GM19239 (cell line): ENCODE measurements at regions not wholly inside any gene's neighbourhood (a gene's known extent, or its start where the extent isn't known, plus 50 kb on each side); places are given as distances from the start of the nearest gene placed in this dataset.

Experiments
- DNase-seq: peaks from one replicate; pipeline ENCODE4 v3.0.0; 2011; ENCODE audit warnings: low spot score; ENCODE audit not compliant: insufficient read length
- FAIRE-seq: peaks from 2 replicates; lab custom pipeline; 2011; peaks lifted over from hg19 to GRCh38; lab: Jason Lieb, UNC

GRCh38 chr2:18719978-18720775 is 130.8 kb upstream of the NT5C1B start:
- FAIRE-seq = no peak

GRCh38 chr2:18708203-18708715 is 118.9 kb upstream of the NT5C1B start:
- no peak for FAIRE-seq
- no peak for DNase-seq

More at GRCh38 chr2:18719978-18720775, 130.8 kb upstream of the NT5C1B start:
- no peak for DNase-seq

- DNase-seq (no peak), FAIRE-seq (no peak)
These were observed 116.6 kb upstream of the NT5C1B start for GRCh38 chr2:18706001-18706400.

- no peak for FAIRE-seq
- DNase-seq = no peak
These were observed 114.9 kb upstream of the NT5C1B start for GRCh38 chr2:18704276-18704675.

GRCh38 chr2:18703555-18703954 is 114.2 kb upstream of the NT5C1B start:
- DNase-seq = no peak
- FAIRE-seq = no peak

- FAIRE-seq = no peak
- no peak for DNase-seq
These were observed 112.6 kb upstream of the NT5C1B start for GRCh38 chr2:18701981-18702380.

- FAIRE-seq (no peak), DNase-seq (no peak)
These were observed 112.2 kb upstream of the NT5C1B start for GRCh38 chr2:18701546-18701945.

- FAIRE-seq = no peak
These were observed 101.0 kb upstream of the NT5C1B start for GRCh38 chr2:18690342-18690741.

GRCh38 chr2:18684206-18685038 is 95.1 kb upstream of the NT5C1B start:
- DNase-seq (no peak), FAIRE-seq (no peak)

More at GRCh38 chr2:18690342-18690741, 101.0 kb upstream of the NT5C1B start:
- no peak for DNase-seq

GRCh38 chr2:18682681-18683080 is 93.3 kb upstream of the NT5C1B start:
- no peak for DNase-seq
- no peak for FAIRE-seq

GRCh38 chr2:18677280-18677679 is 87.9 kb upstream of the NT5C1B start:
- FAIRE-seq (no peak), DNase-seq (no peak)

GRCh38 chr2:18674309-18674708 is 84.9 kb upstream of the NT5C1B start:
- no peak for FAIRE-seq

GRCh38 chr2:18671363-18671762 is 82.0 kb upstream of the NT5C1B start:
- DNase-seq (no peak), FAIRE-seq (no peak)

More at GRCh38 chr2:18674309-18674708, 84.9 kb upstream of the NT5C1B start:
- DNase-seq = no peak

- DNase-seq = no peak
These were observed 78.9 kb upstream of the NT5C1B start for GRCh38 chr2:18668221-18668620.

GRCh38 chr2:18664421-18664820 is 75.1 kb upstream of the NT5C1B start:
- FAIRE-seq (no peak), DNase-seq (no peak)

More at GRCh38 chr2:18668221-18668620, 78.9 kb upstream of the NT5C1B start:
- no peak for FAIRE-seq

- no peak for FAIRE-seq
These were observed 74.5 kb upstream of the NT5C1B start for GRCh38 chr2:18663861-18664260.

GRCh38 chr2:18662689-18663088 is 73.3 kb upstream of the NT5C1B start:
- DNase-seq (no peak), FAIRE-seq (no peak)

More at GRCh38 chr2:18663861-18664260, 74.5 kb upstream of the NT5C1B start:
- DNase-seq = no peak

- DNase-seq (no peak), FAIRE-seq (no peak)
These were observed 70.5 kb upstream of the NT5C1B start for GRCh38 chr2:18659915-18660314.

- FAIRE-seq (no peak), DNase-seq (no peak)
These were observed 66.7 kb upstream of the NT5C1B start for GRCh38 chr2:18656048-18656447.

- no peak for FAIRE-seq
- DNase-seq = no peak
These were observed 62.7 kb upstream of the NT5C1B start for GRCh38 chr2:18651842-18652774.
